Liver (tissue), 8 donors: ENCODE measurements at regions not wholly inside any gene's neighbourhood (a gene's known extent, or its start where the extent isn't known, plus 50 kb on each side); places are given as distances from the start of the nearest gene placed in this dataset.

Experiments
- DNase-seq: peaks from one replicate; pipeline ENCODE4 v3.0.0-alpha.2; 2017; ENCODE audit warnings: low spot score
- H3K27ac ChIP-seq, 2 donors: one replicate each; pipeline ENCODE4 v1.7.0; 2013; ENCODE audit warnings: inconsistent platforms in 2 of 2, low read length in 2 of 2, control low read depth in 1 of 2, low read depth in 1 of 2, mild to moderate bottlenecking in 1 of 2
- H3K27me3 ChIP-seq, 4 donors: one replicate each; pipeline versions ENCODE4 v1.6.1 to v1.7.0; 2013; ENCODE audit warnings: low read length in 3 of 4, inconsistent platforms in 1 of 4, mild to moderate bottlenecking in 1 of 4, moderate library complexity in 1 of 4; ENCODE audit not compliant: control insufficient read depth in 4 of 4, insufficient read depth in 4 of 4
- H3K36me3 ChIP-seq, 4 donors: one replicate each; pipeline versions ENCODE4 v1.6.1 to v1.7.0; 2013; ENCODE audit warnings: low read length in 3 of 4, mild to moderate bottlenecking in 3 of 4, low read depth in 1 of 4, moderate library complexity in 1 of 4; ENCODE audit not compliant: control insufficient read depth in 4 of 4, insufficient read depth in 3 of 4
- H3K4me1 ChIP-seq, 4 donors: one replicate each; pipeline versions ENCODE4 v1.6.1 to v1.7.0; 2013; ENCODE audit warnings: low read length in 3 of 4, mild to moderate bottlenecking in 3 of 4, moderate library complexity in 1 of 4; ENCODE audit not compliant: control insufficient read depth in 4 of 4, insufficient read depth in 4 of 4
- H3K4me3 ChIP-seq, 3 donors: one replicate each; pipeline versions ENCODE4 v1.6.1 to v1.7.0; 2013; ENCODE audit warnings: low read length in 3 of 3, control low read depth in 1 of 3, low read depth in 1 of 3, mild to moderate bottlenecking in 1 of 3
- H3K9ac ChIP-seq, 2 donors: one replicate each; pipeline ENCODE4 v1.7.0; 2013; ENCODE audit warnings: low read length in 2 of 2, mild to moderate bottlenecking in 2 of 2, moderate library complexity in 2 of 2, control low read depth in 1 of 2, low read depth in 1 of 2
- H3K9me3 ChIP-seq, 4 donors: one replicate each; pipeline versions ENCODE4 v1.6.1 to v1.7.0; 2013; ENCODE audit warnings: low read length in 3 of 4; ENCODE audit not compliant: control insufficient read depth in 4 of 4
- CTCF ChIP-seq: fragments of 150-350 bp; IDR thresholded peaks from 2 replicates; pipeline ENCODE4 v1.5.1; 2017; ENCODE audit warnings: improper control_type of control experiment, low read depth, low read length; ENCODE audit not compliant: missing input control
- EGR1 ChIP-seq, 2 donors: IDR thresholded peaks; 2 replicates each; pipeline ENCODE4 v1.6.1; 2016 to 2018; ENCODE audit warnings: antibody characterized with exemption in 2 of 2, low read depth in 2 of 2
- FOXA1 ChIP-seq: IDR thresholded peaks from 2 replicates; pipeline ENCODE4 v1.6.1; 2016; ENCODE audit warnings: antibody characterized with exemption
- FOXA2 ChIP-seq: IDR thresholded peaks from 2 replicates; pipeline ENCODE4 v1.6.1; 2016; ENCODE audit warnings: antibody characterized with exemption
- GABPA ChIP-seq, 2 donors: IDR thresholded peaks in 1 of 2; conservative IDR thresholded peaks in 1 of 2; 2 replicates each; pipeline ENCODE4 v1.6.1; 2016; ENCODE audit warnings: antibody characterized with exemption in 2 of 2, mild to moderate bottlenecking in 1 of 2, moderate library complexity in 1 of 2
- HNF4A ChIP-seq, 2 donors: conservative IDR thresholded peaks; 2 replicates each; pipeline ENCODE4 v1.6.1; 2016; ENCODE audit warnings: antibody characterized with exemption in 2 of 2, mild to moderate bottlenecking in 2 of 2
- HNF4G ChIP-seq: IDR thresholded peaks from 2 replicates; pipeline ENCODE4 v1.6.1; 2016; ENCODE audit warnings: antibody characterized with exemption
- JUND ChIP-seq, 2 donors: IDR thresholded peaks; 2 replicates each; pipeline ENCODE4 v1.6.1; 2016; ENCODE audit warnings: antibody characterized with exemption in 2 of 2
- NR2F2 ChIP-seq: IDR thresholded peaks from 2 replicates; pipeline ENCODE4 v1.6.1; 2016; ENCODE audit warnings: antibody characterized with exemption
- RAD21 ChIP-seq, 2 donors: IDR thresholded peaks; 2 replicates each; pipeline ENCODE4 v1.6.1; 2016; ENCODE audit warnings: antibody characterized with exemption in 2 of 2, mild to moderate bottlenecking in 2 of 2
- RXRA ChIP-seq, 2 donors: IDR thresholded peaks; 2 replicates each; pipeline ENCODE4 v1.6.1; 2017 to 2018; ENCODE audit warnings: antibody characterized with exemption in 2 of 2, mild to moderate bottlenecking in 1 of 2
- SP1 ChIP-seq: IDR thresholded peaks from 2 replicates; pipeline ENCODE4 v1.6.1; 2018; ENCODE audit warnings: antibody characterized with exemption, mild to moderate bottlenecking
- TAF1 ChIP-seq: conservative IDR thresholded peaks from 2 replicates; pipeline ENCODE4 v1.6.1; 2016; ENCODE audit warnings: antibody characterized with exemption, mild to moderate bottlenecking
- YY1 ChIP-seq: IDR thresholded peaks from 2 replicates; pipeline ENCODE4 v1.6.1; 2016; ENCODE audit warnings: antibody characterized with exemption, mild to moderate bottlenecking
- WGBS: extraction: QIAGEN DNeasy Blood & Tissue Kit; methylation state at CpG from one replicate; pipeline ENCODE4 v1.1.7; 2013; 5-methylcytosine and 5-hydroxymethylcytosine counted together
- TF ChIP-seq, protein P1 (sequence below): IDR thresholded peaks from 2 replicates; pipeline ENCODE4 v1.6.1; 2016; ENCODE audit warnings: antibody characterized with exemption
- TF ChIP-seq, protein P2 (sequence below): IDR thresholded peaks from 2 replicates; pipeline ENCODE4 v1.6.1; 2016; ENCODE audit warnings: antibody characterized with exemption
- TF ChIP-seq, protein P3 (sequence below): IDR thresholded peaks from 2 replicates; pipeline ENCODE4 v1.6.1; 2016; ENCODE audit warnings: antibody characterized with exemption
- TF ChIP-seq, protein P4 (sequence below): IDR thresholded peaks from 2 replicates; pipeline ENCODE4 v1.6.1; 2016; ENCODE audit warnings: antibody characterized with exemption, mild to moderate bottlenecking
- donor health status: healthy.
- donor health status: healthy.
- donor health status: healthy.
- donor health status: healthy.
- donor health status: healthy.

- Histone ChIP-seq H3K4me3 (no peak overlapping the region), H3K4me1 (no peaks in the 10 kb centered on the region), H3K9me3 (peaks cover 0 to 3% (median 0%) of the 10 kb centered on the region in 4 donors), H3K36me3 (no peaks in the 10 kb centered on the region), H3K27ac (no peak overlapping the region), H3K27me3 (no peaks in the 10 kb centered on the region), H3K9ac (no peak overlapping the region)
- TF ChIP-seq FOXA1: no peak
- TF ChIP-seq JUND (IDR thresholded peaks at IDR 0.05): no peak
- no peak for TF ChIP-seq CTCF
- TF ChIP-seq, protein P1, sequence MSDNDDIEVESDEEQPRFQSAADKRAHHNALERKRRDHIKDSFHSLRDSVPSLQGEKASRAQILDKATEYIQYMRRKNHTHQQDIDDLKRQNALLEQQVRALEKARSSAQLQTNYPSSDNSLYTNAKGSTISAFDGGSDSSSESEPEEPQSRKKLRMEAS: no peak
- TF ChIP-seq HNF4G: no peak
- TF ChIP-seq RXRA (IDR thresholded peaks at IDR 0.05): no peak
- no peak for TF ChIP-seq HNF4A (conservative IDR thresholded peaks at IDR 0.05)
- TF ChIP-seq, protein P2, sequence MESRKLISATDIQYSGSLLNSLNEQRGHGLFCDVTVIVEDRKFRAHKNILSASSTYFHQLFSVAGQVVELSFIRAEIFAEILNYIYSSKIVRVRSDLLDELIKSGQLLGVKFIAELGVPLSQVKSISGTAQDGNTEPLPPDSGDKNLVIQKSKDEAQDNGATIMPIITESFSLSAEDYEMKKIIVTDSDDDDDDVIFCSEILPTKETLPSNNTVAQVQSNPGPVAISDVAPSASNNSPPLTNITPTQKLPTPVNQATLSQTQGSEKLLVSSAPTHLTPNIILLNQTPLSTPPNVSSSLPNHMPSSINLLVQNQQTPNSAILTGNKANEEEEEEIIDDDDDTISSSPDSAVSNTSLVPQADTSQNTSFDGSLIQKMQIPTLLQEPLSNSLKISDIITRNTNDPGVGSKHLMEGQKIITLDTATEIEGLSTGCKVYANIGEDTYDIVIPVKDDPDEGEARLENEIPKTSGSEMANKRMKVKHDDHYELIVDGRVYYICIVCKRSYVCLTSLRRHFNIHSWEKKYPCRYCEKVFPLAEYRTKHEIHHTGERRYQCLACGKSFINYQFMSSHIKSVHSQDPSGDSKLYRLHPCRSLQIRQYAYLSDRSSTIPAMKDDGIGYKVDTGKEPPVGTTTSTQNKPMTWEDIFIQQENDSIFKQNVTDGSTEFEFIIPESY: no peak
- no peak for TF ChIP-seq EGR1 (IDR thresholded peaks at IDR 0.05; ENCODE audit: low read depth in 2 of 2)
- TF ChIP-seq, protein P3, sequence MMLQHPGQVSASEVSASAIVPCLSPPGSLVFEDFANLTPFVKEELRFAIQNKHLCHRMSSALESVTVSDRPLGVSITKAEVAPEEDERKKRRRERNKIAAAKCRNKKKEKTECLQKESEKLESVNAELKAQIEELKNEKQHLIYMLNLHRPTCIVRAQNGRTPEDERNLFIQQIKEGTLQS: no peak
- no peak for TF ChIP-seq FOXA2
- TF ChIP-seq RAD21 (IDR thresholded peaks at IDR 0.05): no peak
- TF ChIP-seq, protein P4, sequence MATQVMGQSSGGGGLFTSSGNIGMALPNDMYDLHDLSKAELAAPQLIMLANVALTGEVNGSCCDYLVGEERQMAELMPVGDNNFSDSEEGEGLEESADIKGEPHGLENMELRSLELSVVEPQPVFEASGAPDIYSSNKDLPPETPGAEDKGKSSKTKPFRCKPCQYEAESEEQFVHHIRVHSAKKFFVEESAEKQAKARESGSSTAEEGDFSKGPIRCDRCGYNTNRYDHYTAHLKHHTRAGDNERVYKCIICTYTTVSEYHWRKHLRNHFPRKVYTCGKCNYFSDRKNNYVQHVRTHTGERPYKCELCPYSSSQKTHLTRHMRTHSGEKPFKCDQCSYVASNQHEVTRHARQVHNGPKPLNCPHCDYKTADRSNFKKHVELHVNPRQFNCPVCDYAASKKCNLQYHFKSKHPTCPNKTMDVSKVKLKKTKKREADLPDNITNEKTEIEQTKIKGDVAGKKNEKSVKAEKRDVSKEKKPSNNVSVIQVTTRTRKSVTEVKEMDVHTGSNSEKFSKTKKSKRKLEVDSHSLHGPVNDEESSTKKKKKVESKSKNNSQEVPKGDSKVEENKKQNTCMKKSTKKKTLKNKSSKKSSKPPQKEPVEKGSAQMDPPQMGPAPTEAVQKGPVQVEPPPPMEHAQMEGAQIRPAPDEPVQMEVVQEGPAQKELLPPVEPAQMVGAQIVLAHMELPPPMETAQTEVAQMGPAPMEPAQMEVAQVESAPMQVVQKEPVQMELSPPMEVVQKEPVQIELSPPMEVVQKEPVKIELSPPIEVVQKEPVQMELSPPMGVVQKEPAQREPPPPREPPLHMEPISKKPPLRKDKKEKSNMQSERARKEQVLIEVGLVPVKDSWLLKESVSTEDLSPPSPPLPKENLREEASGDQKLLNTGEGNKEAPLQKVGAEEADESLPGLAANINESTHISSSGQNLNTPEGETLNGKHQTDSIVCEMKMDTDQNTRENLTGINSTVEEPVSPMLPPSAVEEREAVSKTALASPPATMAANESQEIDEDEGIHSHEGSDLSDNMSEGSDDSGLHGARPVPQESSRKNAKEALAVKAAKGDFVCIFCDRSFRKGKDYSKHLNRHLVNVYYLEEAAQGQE: no peak
- no peak for TF ChIP-seq GABPA (IDR thresholded peaks at IDR 0.05 in 1 of 2, conservative IDR thresholded peaks at IDR 0.05 in 1 of 2)
- no peak for TF ChIP-seq SP1
- no peak for TF ChIP-seq TAF1
- no peak for TF ChIP-seq NR2F2
- TF ChIP-seq YY1: no peak
- no peak for DNase-seq
- 79% methylated on average over 1 of the region's 1 CpG for WGBS
Observed at GRCh38 chr2:160702754-160703153, 209.1 kb upstream of the RBMS1 start.
